ENCODE measurements at regions not wholly inside any gene's neighbourhood (a gene's known extent, or its start where the extent isn't known, plus 50 kb on each side); places are given as distances from the start of the nearest gene placed in this dataset.
"Not testable (repeated sequence)": the region's sequence is repeated elsewhere in the genome, so short reads cannot be mapped to it uniquely, and the experiment has no call there.

GRCh38 chr15:99481951-99482230, 83.9 kb upstream of the MEF2A start:
- H3K4me3 ChIP-seq (ENCODE audit: low read depth, low read length): no peak overlapping the region

DNA sequence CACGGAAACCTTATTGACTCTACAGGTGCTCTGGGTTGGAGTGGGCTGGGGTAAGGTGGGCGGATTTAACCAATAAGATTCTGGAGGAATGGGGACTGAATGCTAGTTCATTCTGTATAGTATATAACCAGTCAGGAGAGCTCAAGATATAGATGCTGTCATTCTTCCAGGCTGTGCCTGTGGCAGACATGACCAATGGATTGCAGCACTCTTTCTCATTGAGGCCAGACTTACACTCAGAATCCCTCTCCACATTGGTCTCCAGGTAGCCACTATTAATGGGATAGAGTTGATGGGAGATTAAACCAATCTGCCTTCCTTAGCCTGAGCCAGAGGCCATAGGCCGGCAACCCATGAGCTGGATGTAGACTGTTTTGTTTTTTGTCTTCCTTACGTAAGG, 82.8 kb upstream of the MEF2A start:
- no peak overlapping the region for H3K4me3 ChIP-seq (ENCODE audit: low read depth, low read length)

GRCh38 chr15:99485153-99485961, 80.4 kb upstream of the MEF2A start:
- H3K4me3 ChIP-seq (ENCODE audit: low read depth, low read length): no peak overlapping the region

- peak overlapping the region; percentile 1 for H3K4me3 ChIP-seq (ENCODE audit: low read depth, low read length)
These were observed 79.8 kb upstream of the MEF2A start for GRCh38 chr15:99485992-99486370.

- H3K4me3 ChIP-seq (ENCODE audit: low read depth, low read length): no peak overlapping the region
These were observed 79.1 kb upstream of the MEF2A start for GRCh38 chr15:99486371-99487336.

- no peak overlapping the region for H3K4me3 ChIP-seq (ENCODE audit: low read depth, low read length)
These were observed 78.5 kb upstream of the MEF2A start for GRCh38 chr15:99487337-99487730.

GRCh38 chr15:99492275-99492674, 73.5 kb upstream of the MEF2A start:
- no peak overlapping the region for H3K4me3 ChIP-seq (ENCODE audit: low read depth, low read length)

- no peak overlapping the region for H3K4me3 ChIP-seq (ENCODE audit: low read depth, low read length)
These were observed 73.1 kb upstream of the MEF2A start for GRCh38 chr15:99492716-99493115.

GRCh38 chr15:99493461-99493860, 72.3 kb upstream of the MEF2A start:
- H3K4me3 ChIP-seq (ENCODE audit: low read depth, low read length): no peak overlapping the region

DNA sequence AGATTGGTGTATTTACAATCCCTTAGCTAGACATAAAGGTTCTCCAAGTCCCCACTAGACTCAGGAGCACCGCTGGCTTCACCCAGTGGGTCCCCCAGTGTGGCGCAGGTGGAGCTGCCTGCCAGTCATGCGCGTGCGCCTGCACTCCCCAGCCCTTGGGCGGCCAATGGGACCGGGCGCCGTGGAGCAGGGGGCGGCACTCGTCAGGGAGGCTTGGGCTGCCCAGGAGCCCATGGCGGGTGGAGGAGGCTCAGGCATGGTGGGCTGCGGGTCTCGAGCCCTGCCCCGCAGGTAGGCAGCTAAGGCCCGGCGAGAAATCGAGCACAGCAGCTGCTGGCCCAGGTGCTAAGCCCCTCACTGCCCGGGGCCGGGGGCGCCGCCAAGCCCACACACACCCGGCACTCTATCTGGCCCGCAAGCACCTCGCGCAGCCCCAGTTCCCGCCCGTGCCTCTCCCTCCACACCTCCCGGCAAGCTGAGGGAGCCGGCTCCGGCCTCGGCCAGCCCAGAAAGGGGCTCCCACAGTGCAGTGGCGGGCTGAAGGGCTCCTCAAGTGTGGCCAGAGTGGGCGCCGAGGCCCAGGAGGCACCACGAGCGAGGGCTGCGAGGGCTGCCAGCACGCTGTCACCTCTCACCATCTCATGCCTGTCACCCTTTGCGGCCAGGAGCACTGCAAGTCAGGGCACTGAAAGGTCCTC, 71.1 kb upstream of the MEF2A start:
- not testable (repeated sequence) for H3K4me3 ChIP-seq (ENCODE audit: low read depth, low read length)

DNA sequence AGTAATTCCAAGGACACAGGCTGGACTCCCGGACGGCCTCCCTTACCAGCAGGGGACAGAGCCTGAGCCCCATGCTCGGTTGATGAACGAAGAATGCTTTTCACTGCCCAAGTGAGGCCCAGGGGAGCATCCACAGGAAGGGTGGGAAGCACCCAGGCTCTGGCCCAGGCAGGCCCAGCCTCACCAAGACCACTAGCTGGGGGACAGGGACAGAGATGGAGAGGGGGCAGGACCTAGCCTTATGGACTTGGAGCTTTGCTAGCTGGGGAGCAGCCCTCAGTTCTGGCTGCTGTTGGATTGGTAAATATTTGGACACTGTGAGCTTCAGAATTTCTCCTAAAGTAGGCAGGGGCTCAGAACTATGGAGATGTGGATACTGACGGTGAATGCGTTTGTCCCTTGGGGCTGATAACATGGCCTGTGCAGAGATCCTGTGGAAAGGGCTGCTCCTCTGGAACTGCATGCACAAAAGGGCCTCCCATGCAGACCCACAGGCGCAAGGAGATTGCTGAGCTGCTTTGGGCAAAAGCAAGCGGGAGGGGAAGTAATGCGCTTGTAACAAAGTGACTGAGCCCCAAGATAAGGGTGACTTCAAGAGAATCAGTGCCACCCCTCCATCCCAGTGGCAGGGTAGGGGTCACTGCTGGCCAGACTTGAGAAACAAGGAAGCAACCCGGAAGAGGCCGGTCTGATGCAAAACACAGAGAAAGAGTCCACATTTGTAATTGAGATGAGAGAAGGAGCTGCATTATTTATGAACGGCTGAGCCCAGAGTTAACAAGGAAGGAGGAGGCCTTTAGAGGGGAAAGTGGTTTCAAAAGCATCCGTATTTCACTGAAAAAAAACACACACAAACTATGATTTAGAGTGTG, 70.1 kb upstream of the MEF2A start:
- H3K4me3 ChIP-seq (ENCODE audit: low read depth, low read length): no peak overlapping the region

DNA sequence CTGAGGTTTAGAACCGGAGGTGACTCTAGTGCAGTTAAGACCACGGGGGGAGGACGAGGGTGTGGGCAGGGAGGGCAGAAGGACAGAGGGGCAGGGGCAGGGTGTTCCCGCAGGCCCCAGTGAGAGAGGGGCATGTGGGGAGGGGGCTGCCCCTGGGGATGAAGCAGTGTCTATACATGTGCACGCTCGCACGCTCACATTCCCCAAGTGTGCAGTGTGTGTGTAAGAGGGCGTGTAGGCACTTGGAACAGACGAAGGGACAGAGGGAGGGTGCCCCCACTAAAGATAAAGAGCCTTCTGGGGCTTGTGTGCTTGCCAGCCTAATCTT, 69.5 kb upstream of the MEF2A start:
- no peak overlapping the region for H3K4me3 ChIP-seq (ENCODE audit: low read depth, low read length)

DNA sequence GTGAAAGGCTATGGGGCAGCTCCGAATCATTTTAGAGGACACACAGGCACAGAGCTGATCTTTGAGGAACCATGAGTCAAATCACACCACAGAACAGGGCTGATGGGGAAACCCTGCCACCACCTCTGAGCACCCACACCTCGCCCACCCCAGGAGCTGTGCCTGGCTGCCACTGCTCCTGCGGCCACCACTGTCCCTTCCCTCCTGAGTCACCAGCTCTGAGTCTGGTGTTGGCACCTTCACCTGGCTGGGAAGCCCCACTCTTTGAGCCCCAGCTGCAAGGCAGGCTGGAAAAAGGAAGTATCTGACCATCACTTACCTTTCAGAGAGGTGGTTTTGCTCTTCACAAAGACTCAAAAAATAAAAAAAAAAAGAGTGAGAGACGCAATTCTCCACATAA, 63.6 kb upstream of the MEF2A start:
- H3K4me3 ChIP-seq (ENCODE audit: low read depth, low read length): no peak overlapping the region

DNA sequence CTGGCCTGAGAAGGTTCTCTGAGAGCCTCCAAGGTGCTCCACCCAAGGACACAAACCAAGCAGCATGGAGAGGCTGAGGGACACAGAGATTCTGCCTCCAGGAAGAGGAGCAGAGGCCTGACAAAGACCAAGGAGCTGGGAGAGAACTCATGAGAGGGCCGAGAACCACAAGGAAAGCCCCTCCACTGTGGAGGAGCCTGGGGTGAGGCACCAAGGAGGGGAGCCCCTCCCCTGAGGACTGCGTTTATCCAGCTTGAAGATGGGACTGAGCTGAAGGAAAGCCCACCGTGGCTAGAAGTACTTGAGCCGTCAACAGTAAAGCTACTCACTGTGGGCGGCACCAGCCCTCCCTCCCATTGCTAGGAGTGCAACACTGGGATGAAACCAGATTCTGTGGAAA, 63.1 kb upstream of the MEF2A start:
- no peak overlapping the region for H3K4me3 ChIP-seq (ENCODE audit: low read depth, low read length)

DNA sequence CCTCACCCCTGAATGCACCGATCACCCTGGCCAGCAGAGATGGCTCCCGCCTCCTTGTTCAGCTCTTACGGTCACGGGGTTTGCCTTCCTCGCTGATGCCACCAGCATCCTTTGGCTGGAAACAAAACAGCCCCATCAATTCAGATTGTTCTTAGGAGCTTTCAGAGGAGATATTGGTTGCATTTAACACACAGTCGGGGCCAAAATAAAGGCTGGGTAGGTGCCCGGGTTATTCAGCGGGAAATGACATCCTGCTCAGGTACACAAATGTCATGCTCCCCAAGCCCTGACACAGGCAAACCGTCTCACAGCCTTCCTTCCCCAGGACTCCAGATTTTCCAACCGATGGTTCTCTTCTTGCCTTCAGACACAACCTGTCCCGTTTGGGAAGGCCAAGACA, 62.4 kb upstream of the MEF2A start:
- H3K4me3 ChIP-seq (ENCODE audit: low read depth, low read length): no peak overlapping the region

DNA sequence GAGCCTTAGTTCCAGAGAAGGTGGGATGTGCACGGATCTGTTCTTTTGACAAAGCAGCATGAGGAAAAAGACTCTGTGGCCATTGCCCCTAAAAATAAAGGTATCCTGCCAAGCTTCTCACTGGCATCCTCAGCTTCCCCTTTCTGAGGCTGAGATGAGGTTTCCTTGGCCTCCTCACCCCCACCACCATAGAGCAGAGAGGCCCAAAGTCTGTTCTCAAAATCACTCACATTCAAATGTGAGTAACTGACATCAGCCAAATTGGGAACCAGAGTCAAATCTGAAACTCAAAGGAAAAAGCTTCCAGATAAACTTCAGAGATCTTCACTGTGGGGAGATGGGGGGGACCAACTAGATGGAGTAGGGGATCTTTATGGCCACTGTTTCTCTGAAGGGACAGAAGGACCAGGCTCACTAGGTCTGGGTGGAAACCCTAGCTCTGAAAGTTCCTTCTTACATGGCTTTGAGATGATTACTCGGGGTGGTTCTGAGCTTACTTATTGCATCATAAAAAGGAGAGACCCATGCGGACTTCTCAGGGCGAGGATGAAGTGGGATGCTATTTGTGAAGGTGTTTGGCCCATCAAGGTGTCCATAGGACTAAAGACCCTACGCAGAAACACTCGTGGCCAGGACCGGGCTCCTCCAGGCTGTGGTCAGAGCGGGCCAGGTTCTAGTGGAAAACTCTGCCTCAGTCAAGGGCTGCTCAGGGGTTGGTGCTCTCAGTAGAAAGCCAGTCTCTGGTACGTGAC, 61.5 kb upstream of the MEF2A start:
- H3K4me3 ChIP-seq (ENCODE audit: low read depth, low read length): no peak overlapping the region

DNA sequence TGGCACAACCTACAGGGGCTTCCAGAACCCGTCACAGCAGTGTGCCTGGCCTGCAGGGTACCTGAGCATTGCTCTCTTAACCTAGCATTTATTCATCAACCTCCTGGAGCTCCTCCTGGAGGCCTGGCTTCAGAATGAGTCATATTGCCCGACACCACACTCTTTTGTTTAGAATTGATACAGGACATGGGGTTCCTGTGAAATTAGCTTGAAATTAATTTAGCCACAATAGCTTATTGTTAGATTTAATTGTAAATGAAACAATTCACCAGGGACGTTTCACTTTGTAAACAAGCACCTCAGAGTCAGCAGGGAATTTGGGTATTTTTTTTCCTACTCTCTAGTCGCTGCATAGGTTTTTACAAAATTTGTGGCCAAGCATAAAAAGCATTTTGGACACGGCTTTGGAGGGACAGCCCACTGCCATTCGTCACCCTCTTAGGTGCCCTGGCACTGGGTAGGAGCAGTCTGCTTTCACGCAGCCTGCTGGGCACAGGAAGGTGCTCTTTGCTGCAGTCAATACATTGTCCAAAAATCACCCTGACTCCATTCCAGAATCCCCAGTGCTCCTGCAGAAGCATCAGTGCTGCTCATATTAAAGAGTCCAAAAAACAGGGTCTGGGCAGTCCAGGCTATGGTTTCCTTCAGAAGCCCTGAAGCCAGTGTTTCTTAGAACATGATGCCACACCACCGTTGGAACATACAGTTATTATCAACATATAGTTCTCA, 60.8 kb upstream of the MEF2A start:
- H3K4me3 ChIP-seq (ENCODE audit: low read depth, low read length): no peak overlapping the region

GRCh38 chr15:99506399-99506798, 59.4 kb upstream of the MEF2A start:
- no peak overlapping the region for H3K4me3 ChIP-seq (ENCODE audit: low read depth, low read length)

DNA sequence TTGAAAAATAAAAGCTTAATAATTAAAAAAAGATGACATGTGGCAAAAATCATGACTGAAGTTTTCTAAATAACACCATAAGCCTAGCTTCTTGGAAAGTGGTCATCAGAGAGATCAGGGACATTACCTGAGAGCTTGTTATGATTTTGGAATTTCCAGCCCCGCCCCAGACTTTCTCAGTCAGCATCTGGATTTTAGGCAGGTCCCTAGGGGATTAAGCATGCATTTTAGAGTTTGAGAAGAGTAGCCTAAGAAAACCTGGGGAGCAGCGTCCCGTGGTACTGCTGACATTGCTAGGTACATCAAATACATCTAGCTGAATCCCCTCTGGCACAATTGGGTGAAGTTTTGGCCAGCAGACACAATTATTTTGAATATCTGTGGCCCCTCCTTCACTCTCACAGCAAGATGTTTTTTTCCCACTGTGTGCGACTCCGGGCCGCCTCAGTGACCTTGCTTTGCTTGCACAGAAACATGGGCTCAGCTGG, 58.7 kb upstream of the MEF2A start:
- no peak overlapping the region for H3K4me3 ChIP-seq (ENCODE audit: low read depth, low read length)
